IPS DF 19.7 (cell line): ENCODE measurements at regions not wholly inside any gene's neighbourhood (a gene's known extent, or its start where the extent isn't known, plus 50 kb on each side); places are given as distances from the start of the nearest gene placed in this dataset.
"Not testable (repeated sequence)": the region's sequence is repeated elsewhere in the genome, so short reads cannot be mapped to it uniquely, and the experiment has no call there.

Source experiments
- DNase-seq: peaks from one replicate; pipeline ENCODE4 v3.0.0-alpha.2; 2013; ENCODE audit warnings: low read depth, low spot score

- no peak for DNase-seq
These were observed 857.1 kb upstream of the GBE1 start for GRCh38 chr3:82618594-82618993.

GRCh38 chr3:82610236-82610635 lies 848.8 kb upstream of the GBE1 start:
- no peak for DNase-seq

GRCh38 chr3:82607391-82607790 lies 845.9 kb upstream of the GBE1 start:
- no peak for DNase-seq

DNA sequence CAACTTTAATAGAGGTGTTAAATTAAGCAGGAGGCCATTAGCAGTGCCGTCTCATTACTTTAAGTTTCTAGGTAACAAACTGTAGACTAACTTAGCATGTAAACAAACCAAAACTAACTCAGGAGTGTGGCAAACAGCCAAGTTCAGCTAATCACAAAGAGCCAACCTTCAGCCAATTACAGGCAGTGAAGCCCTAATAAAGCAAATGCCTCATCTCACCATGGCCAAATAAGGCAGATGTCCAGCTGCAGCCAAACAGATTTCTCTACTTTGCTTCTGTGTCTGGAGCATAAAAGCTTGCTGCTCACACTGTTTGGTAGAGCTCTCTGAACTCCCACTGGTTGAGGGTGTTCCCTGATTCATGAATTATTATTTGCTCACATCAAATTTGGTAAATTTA lies 835.4 kb upstream of the GBE1 start:
- no peak for DNase-seq

DNA sequence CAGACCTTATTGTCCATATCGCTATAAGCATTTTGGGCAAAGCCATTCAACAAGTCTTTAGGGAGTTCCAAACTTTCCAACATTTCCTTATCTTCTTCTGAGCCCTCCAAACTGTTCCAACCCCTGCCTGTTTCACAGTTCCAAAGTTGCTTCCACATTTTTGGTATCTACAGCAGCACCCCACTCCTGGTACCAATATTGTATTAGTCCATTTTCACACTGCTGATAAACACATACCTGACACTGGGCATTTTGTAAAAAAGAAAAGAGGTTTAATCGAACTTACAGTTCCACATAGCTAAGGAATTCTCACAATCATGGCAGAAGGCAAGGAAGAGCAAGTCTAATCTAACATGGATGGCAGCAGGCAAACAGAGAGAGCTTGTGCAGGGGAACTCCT lies 834.1 kb upstream of the GBE1 start:
- DNase-seq = no peak

DNA sequence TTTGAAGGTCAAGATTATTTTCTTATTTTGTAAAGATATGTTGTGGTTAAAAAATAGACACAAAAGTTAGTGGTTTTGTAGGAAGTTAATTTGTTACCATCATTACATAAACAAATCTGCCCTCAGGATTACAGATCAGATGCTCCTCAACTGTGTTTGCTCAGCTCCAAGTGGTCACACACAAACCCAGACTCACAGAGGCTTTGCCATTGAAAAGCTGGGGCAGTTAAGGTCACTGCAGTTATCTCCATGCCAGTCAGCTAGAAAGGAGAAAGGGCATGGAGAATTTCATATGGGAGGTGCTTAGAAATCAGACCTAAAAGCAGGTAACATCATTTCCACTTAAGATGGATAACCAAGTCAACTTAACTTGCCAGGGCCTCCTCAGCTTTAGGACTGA lies 825.7 kb upstream of the GBE1 start:
- DNase-seq = no peak

GRCh38 chr3:82586414-82586813 lies 825.0 kb upstream of the GBE1 start:
- DNase-seq = no peak

- DNase-seq = not testable (repeated sequence)
These were observed 824.6 kb upstream of the GBE1 start for GRCh38 chr3:82586002-82586401.

DNA sequence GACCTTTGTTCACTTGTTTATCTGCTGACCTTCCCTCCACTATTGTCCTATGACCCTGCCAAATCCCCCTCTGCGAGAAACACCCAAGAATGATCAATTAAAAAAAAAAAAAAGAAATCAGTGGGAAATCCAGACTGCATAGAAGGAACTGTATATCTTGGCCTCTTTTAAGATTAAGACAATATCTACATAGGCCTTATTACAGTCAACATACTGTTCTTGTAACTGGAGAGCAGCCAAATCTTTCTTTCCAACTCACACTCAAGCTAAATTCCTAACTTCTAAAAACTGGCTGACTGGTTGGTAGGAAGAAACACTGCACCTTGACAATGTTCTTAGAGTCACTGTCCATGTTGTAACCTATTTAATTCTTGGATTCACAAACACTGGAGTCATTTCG lies 824.1 kb upstream of the GBE1 start:
- not testable (repeated sequence) for DNase-seq

DNA sequence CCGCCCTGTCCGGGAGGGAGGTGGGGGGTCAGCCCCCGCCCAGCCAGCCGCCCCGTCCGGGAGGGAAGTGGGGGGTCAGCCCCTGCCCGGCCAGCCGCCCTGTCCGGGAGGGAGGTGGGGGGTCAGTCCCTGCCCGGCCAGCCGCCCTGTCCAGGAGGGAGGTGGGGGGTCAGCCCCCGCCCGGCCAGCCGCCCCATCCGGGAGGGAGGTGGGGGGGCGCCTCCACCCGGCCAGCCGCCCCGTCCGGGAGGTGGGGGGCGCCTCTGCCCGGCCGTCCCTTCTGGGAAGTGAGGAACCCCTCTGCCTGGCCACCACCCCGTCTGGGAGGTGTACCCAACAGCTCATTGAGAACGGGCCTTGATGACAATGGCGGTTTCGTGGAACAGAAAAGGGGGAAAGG lies 823.4 kb upstream of the GBE1 start:
- DNase-seq = not testable (repeated sequence)

DNA sequence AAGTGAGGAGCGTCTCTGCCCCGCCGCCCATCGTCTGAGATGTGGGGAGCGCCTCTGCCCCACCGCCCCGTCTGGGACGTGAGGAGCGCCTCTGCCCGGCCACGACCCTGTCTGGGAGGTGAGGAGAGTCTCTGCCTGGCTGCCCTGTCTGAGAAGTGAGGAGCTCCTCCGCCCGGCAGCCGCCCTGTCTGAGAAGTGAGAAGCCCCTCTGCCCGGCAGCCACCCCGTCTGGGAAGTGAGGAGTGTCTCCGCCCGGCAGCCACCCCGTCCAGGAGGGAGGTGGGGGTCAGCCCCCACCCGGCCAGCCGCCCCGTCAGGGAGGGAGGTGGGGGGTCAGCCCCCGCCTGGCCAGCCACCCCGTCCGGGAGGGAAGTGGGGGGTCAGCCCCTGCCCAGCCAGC lies 823.0 kb upstream of the GBE1 start:
- DNase-seq = not testable (repeated sequence)

GRCh38 chr3:82581350-82581749 lies 819.9 kb upstream of the GBE1 start:
- DNase-seq = no peak

DNA sequence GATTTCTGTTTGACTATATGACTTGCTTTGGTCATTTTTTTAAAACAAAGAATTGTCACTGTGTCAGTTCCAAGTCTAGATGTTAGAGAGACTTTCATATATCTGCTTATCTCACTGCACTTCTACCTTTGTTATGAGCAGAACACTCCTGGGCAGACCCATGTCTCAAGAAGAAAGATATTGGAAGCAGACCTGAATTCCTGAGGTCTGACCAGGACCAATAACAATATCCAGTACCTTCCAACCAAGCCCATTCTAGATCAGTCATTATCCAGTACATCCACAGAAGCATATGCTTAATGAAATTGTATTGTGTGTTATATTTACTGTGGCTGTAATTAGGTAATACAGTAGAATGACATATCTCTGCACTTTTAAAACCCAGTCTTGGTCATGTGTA lies 811.3 kb upstream of the GBE1 start:
- no peak for DNase-seq

GRCh38 chr3:82568776-82569338 lies 807.4 kb upstream of the GBE1 start:
- DNase-seq = no peak

DNA sequence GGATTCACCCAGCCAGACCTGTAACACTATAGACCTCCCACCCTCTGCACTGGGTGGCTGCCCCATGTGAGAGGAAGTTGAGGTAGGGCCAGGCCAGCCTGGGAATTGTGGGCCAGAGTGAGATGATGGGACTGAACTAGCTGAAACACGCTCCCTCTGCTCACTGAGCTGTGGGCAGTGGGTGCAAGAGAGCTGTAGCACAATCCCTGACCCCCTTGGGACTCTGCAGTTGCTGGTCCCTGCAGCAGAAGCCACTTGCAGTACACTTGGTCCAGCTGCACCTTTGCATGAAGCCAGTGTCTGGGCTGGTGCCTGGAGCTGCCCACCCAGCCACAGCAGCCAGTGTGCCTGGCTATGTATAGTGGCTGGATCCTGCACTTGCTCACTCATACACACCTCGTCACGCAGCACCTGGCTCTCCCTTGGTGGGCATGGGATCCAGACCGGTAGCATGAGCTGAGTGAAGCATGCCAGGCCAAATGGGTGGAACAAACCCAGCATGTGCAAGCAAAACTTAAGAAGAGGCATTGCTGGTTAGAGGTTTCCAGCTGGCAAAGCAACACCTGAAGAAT lies 805.7 kb upstream of the GBE1 start:
- DNase-seq = no peak

DNA sequence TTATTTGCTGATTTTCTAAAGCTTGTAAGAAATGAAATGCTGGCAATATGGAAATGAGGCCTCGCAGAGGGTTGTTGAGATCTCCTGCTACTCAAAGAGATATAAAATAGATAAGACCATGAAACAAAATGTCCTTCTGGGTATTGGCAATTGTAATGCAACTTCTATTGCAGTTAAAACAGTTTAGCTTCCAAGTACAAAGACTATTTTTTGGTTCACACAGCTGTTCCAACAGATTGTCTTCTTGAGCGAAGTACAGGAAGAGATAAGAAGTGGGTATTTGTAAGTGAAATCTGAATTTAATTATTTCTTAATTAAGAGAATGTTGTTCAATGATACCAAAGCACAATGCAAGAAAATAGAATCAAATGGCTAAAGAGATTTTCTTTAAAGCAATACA lies 801.5 kb upstream of the GBE1 start:
- DNase-seq = no peak

- DNase-seq = no peak
These were observed 800.3 kb upstream of the GBE1 start for GRCh38 chr3:82561784-82562183.

DNA sequence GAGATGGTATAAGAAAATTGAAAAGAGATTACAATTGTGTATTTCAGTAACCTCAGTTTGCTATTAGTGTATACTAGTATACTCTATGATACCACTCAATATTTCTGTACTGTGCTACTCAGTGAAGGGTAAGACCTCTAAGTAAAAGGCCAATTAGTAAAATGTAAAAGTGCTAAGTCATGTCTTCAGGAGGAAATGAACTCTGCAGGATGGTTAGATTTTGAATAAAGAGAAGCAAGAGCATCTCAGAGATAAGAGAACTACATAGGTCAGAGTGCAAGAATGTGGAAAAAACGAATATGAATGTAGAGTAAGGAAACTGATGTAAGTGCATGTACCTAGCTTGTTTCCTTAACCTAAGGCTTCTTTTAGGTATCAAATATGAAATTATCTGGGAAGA lies 796.6 kb upstream of the GBE1 start:
- no peak for DNase-seq

DNA sequence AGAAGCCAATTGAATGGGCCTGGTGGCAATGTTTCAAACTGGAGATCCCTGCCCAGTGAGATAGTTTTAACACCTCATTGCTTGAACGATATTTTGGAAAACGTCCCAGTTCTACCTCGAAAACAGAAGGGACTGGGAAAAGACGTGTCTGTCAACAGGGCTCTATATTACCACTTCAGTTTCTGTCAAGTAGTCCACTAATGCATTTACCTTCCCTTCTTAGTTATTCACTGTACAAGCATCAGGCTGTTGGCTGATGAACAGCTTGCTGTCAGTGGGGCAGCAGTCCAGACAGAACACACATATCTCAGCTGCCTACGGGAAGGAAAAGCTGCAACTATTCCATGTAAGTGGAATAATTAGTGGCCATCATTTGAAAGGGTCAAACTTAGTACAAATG lies 794.7 kb upstream of the GBE1 start:
- no peak for DNase-seq

DNA sequence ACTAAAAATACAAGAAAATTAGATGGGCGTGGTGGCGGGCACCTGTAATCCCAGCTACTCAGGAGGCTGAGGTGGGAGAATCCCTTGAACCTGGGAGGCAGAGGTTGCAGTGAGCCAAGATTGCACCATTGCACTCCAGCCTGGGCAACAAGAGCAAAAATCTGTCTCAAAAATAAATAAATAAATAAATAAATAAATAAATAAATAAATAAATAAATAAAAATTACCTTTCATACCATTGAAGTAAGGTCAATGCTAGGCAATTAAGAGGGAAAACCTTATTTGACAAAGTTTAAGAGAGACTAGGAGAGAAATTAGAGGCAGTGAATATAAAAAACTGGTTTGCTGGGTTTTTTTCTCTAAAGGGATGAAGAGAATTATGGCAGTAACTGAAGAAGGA lies 781.1 kb upstream of the GBE1 start:
- not testable (repeated sequence) for DNase-seq

- DNase-seq = no peak
These were observed 760.2 kb upstream of the GBE1 start for GRCh38 chr3:82521657-82522056.

DNA sequence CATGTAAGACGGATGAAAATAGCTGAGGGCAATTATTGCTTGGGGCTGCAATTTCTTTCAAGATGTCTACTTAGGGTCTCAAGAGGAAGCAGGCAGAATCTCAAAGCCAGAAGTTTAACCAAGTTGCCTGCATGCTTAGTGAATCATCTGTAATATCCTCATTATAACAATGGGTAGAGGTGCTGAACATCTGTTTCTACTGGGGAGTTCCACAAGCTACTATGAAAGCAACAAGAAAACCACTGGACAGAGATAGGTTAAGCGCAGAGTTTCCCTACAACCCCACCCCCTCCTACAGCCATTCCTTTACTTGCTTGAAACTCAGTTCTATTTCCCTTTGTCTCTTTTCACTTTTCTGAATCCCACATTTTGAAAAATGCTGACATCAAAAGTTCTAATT lies 759.4 kb upstream of the GBE1 start:
- DNase-seq = no peak

DNA sequence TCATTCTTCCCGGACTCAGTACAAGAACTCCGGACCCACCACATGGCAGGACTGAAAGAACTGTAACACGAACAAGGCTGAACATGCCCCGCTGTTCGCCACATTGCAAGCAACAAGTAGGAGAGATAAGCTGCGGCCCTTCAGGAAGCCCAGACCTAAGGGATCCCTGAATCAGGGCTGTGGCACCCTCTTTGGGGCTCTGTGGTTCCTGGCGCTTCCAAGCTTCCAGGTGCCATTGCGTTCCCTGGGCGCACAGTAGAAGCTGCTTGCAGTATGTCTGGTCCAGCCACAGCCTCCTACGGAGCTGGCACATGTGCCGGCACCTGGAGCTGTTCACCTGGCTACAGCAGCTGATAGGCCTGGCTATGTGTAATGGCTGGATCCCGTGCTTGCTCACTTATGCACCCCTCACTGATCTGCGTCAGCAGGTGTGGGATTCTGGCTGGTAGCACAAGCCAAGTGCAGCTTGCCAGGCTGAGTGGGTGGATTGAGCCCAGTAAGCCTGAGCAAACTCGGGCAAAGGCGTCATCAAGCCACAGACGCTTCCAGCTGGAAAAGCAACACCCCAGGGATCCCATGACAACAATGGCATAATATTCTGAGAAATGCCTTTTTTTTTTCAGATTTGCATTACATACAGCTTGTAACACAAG lies 748.6 kb upstream of the GBE1 start:
- no peak for DNase-seq
